ENCODE measurements at regions not wholly inside any gene's neighbourhood (a gene's known extent, or its start where the extent isn't known, plus 50 kb on each side); places are given as distances from the start of the nearest gene placed in this dataset.

- no peak for DNase-seq
These were observed 126.7 kb upstream of the PRICKLE2 start for GRCh38 chr3:64351713-64352638.

GRCh38 chr3:64349551-64349950 lies 124.3 kb upstream of the PRICKLE2 start:
- no peak for DNase-seq

GRCh38 chr3:64345371-64345770 lies 120.1 kb upstream of the PRICKLE2 start:
- DNase-seq = no peak

DNA sequence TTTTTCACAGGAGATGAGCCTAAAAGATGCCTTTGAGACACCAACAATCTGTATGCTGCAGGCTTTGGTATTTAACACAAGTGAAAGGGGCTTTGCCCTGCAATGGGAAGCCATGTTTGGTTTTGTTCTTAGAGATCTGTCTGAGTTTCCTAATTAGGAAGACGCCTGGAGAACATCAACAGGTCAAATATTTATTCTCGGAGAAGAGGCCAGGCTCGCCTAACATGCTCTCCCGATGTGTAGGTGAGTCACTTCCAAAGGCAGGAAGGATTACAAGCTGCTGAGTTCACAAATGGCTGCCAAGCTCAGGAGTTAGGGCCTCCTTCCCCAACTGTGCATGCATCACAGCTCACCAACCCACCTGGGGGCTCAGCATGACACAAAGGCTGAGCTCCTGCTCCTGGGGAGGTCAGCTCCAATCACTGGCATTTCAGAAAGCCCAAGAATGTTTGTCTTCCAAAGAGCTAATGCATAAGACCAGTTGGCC lies 119.5 kb upstream of the PRICKLE2 start:
- no peak for DNase-seq

DNA sequence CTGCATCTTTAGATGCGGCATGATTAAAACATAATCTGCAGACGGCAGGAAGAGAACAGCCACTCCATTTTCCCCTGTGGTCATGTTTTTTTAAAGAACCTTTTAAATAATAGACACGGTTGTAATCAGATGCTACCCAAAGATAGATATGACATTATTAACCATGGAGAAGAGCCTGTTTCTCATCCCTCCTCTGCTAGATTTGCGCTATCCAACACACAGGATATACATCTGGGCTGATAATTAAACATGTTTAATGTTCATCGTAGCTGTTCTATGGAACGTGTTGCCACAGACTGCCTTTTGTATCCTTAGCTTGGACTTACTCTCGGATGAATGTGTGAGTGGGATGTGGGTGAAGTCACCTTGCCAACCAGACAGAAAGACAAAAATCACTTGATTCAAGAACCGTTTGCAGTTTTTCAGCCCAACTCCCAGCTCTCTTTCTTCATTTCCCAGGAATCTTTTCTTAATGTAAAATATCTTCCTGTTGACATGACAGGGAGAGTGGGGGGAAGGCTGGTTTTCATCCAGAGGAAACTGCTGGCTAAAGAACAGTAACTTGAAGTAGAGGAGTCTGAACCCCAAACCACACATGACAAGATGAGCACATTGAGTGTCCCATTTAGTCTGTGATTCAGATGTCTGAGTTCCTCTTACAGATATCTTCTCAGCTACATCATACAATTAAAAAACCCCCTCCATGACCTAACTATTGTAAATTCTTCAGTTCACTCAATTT lies 118.6 kb upstream of the PRICKLE2 start:
- no peak for DNase-seq

DNA sequence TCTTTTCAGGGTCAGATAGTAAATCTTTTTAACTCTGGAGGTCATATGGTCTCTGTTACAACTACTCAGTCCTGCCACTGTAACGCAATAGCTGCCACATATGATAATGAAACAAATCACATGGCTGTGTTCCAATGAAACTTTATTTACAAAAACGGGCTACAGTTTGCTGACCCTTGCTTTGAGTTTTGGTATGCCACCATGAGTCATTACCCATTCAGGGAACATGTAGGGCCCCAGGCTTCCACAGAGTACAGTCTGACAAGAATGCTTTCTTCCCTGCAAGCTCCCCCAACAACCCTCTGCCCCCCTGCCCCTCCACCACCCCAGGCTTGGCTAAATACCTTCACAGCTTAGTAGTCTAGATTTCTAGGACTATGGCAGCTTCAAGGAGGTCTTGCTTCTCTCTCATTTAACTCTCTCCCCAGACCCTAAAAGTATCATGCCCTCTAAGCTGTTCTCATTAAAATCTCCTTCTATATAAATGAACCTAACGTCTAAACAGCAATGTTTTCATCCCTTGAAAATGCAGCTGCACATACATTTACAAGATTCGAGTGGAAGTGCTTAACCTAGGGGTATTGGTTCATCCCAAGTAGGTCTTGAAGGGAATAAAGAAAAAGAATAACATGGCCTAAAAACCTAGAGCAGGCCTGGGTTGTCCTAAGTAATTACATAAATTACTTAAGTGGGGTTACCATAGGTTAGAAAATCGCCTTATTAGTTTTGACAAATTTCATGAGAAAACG lies 117.8 kb upstream of the PRICKLE2 start:
- DNase-seq = no peak

- peak; percentile 59 for DNase-seq
These were observed 116.0 kb upstream of the PRICKLE2 start for GRCh38 chr3:64341296-64341695.

DNA sequence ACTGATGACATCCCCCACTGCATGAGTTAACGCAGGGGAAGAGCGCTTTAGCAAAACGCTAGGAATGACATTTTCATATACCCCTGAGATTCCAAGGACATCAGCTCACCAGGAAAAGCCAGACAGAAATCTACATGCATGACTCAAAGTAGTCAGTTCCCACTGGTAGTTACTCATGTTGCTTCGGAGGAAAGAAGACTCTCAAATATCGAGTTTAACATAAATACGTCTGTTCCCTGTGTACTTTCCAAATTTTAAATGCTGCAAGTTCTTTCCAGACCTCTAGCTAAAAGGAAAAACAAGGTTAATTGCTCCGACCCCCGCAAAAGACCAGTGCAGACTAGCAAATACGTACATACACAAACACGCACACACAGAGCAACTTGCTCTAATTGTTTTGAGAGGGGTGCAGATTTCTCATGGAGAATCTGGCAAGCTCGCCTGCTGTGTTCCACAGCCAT lies 115.4 kb upstream of the PRICKLE2 start:
- DNase-seq = peak; percentile 78

DNA sequence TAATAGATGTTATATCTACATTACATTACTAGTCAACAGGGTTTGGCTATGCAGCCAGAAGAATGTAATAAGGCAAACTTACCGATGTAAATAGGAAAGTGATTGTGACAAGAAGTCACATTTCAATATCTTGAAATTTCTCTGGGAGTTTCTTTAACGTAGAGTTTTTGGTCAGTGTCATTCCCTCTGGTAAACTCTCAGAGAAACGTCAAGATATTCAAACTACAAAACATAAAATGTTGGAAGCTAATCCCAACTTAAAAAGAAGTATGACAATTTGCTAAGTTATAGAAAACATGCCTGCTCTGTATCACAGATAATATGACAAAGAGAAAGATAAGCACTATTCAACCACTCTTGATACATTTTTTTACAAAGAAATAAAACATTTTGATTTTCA lies 111.2 kb upstream of the PRICKLE2 start:
- DNase-seq = no peak

DNA sequence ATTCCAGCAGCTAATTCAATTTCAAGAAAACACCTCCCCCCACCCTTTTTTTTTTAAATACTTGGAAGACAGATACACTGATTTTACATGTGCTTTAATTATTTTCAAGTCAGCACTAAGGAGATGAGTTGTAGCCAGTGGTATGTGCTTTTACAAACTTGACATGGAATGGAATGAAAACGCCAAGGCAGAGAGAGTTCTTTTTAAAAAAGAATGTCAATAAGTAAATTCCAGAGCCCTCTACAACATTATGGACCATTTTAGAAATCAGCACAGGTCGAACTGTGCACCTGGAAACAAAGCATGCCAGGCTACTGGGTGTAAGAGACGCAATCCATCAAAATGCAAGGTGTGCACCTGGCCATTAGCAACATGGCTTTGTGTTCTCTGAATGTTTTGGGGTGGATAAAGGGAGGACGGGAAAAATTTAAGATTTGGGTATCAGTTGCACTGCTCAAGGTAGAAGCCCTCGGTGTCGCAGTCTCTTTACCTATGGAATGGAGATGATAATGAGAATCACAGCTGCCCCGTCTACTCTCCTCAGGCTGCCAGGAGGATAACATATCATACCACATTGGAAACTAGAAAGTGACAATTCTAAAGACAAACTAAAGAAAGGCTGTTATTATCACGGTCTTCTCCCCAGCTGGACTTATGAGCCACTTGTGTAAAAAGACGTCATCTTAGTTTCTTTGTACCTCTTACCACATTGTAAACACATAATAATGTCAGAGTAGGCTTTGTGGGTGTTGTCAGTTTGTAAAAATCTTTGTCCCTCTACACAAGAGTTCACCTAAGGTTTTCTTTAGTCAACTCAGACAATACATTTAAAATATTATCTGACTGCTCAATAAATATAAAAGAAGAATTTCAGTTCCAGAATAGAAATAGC lies 107.4 kb upstream of the PRICKLE2 start:
- no peak for DNase-seq

DNA sequence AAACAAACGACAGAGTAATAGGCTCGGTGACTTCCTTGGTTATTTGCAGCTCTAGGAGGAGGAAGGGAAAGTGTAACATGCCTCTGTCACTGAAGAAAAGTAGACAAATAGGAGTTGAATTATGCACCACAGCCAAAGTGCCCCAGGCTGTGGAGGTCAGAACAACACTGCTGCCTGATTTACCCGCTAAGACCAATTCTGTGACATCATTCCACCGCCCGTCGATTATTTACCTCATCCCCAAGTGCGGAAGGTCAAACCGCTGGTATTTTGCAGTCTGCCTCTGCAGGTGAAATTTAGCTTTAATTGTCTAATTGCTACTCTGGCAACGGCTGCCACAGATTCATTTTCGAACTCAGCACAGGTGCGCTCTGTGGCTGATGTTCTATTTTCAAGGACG lies 106.3 kb upstream of the PRICKLE2 start:
- no peak for DNase-seq

DNA sequence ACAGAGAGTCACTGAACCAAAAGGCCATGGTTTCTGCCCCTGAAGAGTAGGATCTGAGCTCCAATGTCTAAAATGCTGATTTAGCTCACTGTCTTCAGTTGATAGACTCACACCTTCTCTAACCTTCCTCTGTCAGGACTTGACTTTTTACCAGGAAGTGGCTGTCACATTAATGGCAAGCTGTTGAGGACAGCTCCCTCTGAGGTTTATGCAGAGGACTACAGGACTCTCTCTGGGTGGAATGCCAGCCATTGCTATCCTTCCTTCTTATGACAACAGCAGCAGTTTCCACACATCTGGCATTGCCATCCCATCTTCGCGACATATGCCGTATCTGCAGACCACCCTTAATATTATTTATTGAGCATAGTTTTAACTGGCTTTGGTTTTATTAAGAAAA lies 103.8 kb upstream of the PRICKLE2 start:
- no peak for DNase-seq

DNA sequence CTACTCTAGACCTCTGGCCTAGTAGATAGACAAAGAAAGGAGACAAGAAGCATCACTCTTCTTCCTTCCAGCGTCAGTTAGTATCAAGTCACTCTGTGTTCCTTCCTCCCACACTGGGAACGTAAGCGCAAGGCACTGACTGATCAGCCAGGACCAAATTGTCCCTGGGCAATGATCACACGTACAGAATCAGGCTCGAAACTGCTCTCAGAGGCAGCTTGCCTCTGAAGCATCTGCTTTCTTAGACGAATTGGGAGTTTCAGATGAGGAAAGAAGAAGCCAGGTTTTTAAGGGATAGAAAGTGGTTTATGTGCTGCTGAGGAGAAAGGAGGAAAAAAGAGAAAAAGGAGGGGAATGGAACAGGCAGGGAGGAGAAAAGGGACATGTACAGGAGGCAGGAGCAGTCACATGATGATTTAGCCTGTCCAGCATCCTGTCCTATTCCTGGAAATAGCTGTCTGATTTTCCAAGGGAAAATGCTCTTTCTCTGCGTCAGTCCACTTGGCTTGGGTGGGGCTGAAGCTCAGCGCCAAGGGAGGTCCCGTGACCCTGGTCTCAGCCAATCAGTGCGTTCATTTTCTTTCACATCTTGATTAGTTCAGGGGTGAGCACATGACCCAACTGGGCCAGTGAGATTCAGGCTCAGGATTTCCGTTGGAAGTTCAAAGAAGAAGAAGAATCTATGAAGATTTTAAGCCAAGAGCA lies 102.0 kb upstream of the PRICKLE2 start:
- DNase-seq = peak; percentile 77

GRCh38 chr3:64321747-64322146 lies 96.5 kb upstream of the PRICKLE2 start:
- no peak for DNase-seq

DNA sequence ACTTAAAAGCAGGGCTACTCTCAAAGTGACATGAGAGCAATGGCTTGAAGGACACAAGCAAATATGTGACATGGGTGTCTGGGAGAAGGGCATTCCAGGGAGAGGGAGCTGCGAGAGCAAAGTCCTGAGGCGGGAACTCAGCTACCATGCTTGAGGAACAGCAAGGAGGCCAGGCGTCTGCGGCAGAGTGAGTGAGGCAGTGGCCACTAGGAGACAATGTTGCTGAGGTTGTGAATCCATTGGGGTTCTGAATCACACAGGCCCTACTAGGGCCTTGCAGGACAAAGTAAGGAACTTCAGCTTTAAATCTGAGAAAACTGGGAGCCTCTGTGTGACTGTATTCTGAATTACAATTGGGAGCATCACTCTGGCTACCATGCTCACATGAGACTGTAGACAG lies 94.1 kb upstream of the PRICKLE2 start:
- DNase-seq = no peak

- no peak for DNase-seq
These were observed 93.5 kb upstream of the PRICKLE2 start for GRCh38 chr3:64318668-64319271.

- DNase-seq = no peak
These were observed 92.7 kb upstream of the PRICKLE2 start for GRCh38 chr3:64318001-64318400.

- no peak for DNase-seq
These were observed 91.7 kb upstream of the PRICKLE2 start for GRCh38 chr3:64316971-64317370.

- DNase-seq = no peak
These were observed 86.3 kb upstream of the PRICKLE2 start for GRCh38 chr3:64311424-64312061.

GRCh38 chr3:64308931-64309330 lies 83.7 kb upstream of the PRICKLE2 start:
- DNase-seq = no peak
